K562 (cell line): ENCODE measurements at regions not wholly inside any gene's neighbourhood (a gene's known extent, or its start where the extent isn't known, plus 50 kb on each side); places are given as distances from the start of the nearest gene placed in this dataset.
A peak's percentile ranks its signal among the peaks of the same experiment; 100 is the strongest.

Experiments
- ATAC-seq: fragments of 200-7000 bp; cut with Tn5 transposase; 3 replicates; pipeline ENCODE4 v1.9.1; 2020; ENCODE audit warnings: moderate library complexity
- BruUV-seq: library from RNA; stranded (reverse); fragments of 400-500 nt; replicated peaks from 2 replicates; lab custom pipeline; 2021; lab: Mats Ljungman, UMichigan
- CTCF ChIA-PET: fragments of 300-600 bp; formaldehyde crosslinking; extraction: SDS; loops from one replicate; lab custom pipeline; 2021; ENCODE audit warnings: low intra/inter-chr PET ratio; lab: Yijun Ruan, JAX
- POLR2A ChIA-PET: fragments of 300-600, 350-650 bp; sonication (Branson Sonifier 250); formaldehyde crosslinking; extraction: SDS; loops from one replicate; lab custom pipeline; 2021; ENCODE audit warnings: antibody characterized with exemption, inconsistent platforms; lab: Yijun Ruan, JAX
- DNase-seq, 4 experiments: peaks; one replicate each; pipeline versions ENCODE4 v3.0.0 to v3.0.0-alpha.2; 2011 to 2018; ENCODE audit warnings: low spot score in 3 of 4, mixed read lengths in 3 of 4; ENCODE audit errors: extremely low read depth in 1 of 4
- FAIRE-seq: peaks from 2 replicates; lab custom pipeline; 2011; peaks lifted over from hg19 to GRCh38; lab: Jason Lieb, UNC
- H2AFZ ChIP-seq: 2 replicates; pipeline ENCODE4 v1.6.0; 2011; ENCODE audit warnings: low read depth, low read length, control low read depth, inconsistent platforms
- H3K27ac ChIP-seq: fragments of 200-600 bp; 3 replicates; pipeline ENCODE4 v1.8.0; 2011; ENCODE audit warnings: low read depth, mild to moderate bottlenecking, control low read depth, inconsistent platforms, low read length, moderate library complexity, mixed read lengths; ENCODE audit errors: extremely low read depth
- H3K27me3 ChIP-seq, 2 experiments: fragments of 300-600 bp in 1 of 2; 2 replicates in 1 of 2; 3 replicates in 1 of 2; pipeline versions ENCODE4 v1.6.0 to v1.8.0; 2011; ENCODE audit warnings: inconsistent platforms in 2 of 2, low read length in 2 of 2, mild to moderate bottlenecking in 1 of 2, mixed read lengths in 1 of 2, moderate library complexity in 1 of 2; ENCODE audit not compliant: control insufficient read depth in 2 of 2, insufficient read depth in 2 of 2
- H3K36me3 ChIP-seq: fragments of 300-600 bp; 3 replicates; pipeline ENCODE4 v1.8.0; 2011; ENCODE audit warnings: mild to moderate bottlenecking, low read length, inconsistent platforms; ENCODE audit not compliant: control insufficient read depth, insufficient read depth
- H3K4me1 ChIP-seq, 2 experiments: fragments of 200-600 bp in 1 of 2; replicated peaks in 1 of 2; 2 replicates in 1 of 2; 3 replicates in 1 of 2; pipeline versions ENCODE4 v1.5.1 to v1.8.0; 2011; ENCODE audit warnings: inconsistent platforms in 2 of 2, low read length in 2 of 2, mild to moderate bottlenecking in 1 of 2, mixed read lengths in 1 of 2, moderate library complexity in 1 of 2; ENCODE audit not compliant: control insufficient read depth in 2 of 2, insufficient read depth in 2 of 2
- H3K4me2 ChIP-seq: 2 replicates; pipeline ENCODE4 v1.6.1; 2011; ENCODE audit warnings: low read length, control low read depth, inconsistent platforms, mixed read lengths; ENCODE audit not compliant: insufficient read depth
- H3K4me3 ChIP-seq: fragments of 200-600 bp; sonication (generic), shearing (Covaris generic); 2 replicates; pipeline ENCODE4 v1.5.1; 2016; ENCODE audit warnings: control low read depth, inconsistent platforms
- H3K79me2 ChIP-seq: fragments of 200-600 bp; 3 replicates; pipeline ENCODE4 v1.8.0; 2011; ENCODE audit warnings: low read length, inconsistent platforms; ENCODE audit not compliant: control insufficient read depth, insufficient read depth
- H3K9ac ChIP-seq, 2 experiments: 2 replicates each; pipeline versions ENCODE4 v1.6.0 to v1.6.1; 2011; ENCODE audit warnings: low read depth in 2 of 2, low read length in 2 of 2, control low read depth in 1 of 2, inconsistent platforms in 1 of 2, mild to moderate bottlenecking in 1 of 2, mixed read lengths in 1 of 2; ENCODE audit not compliant: insufficient read depth in 1 of 2
- H3K9me1 ChIP-seq: one replicate; pipeline ENCODE4 v1.6.0; 2011; ENCODE audit warnings: inconsistent platforms, mild to moderate bottlenecking, low read length, moderate library complexity; ENCODE audit not compliant: control insufficient read depth, insufficient read depth
- H3K9me3 ChIP-seq: replicated peaks from 2 replicates; pipeline ENCODE4 v1.5.1; 2011; ENCODE audit warnings: low read depth, low read length, inconsistent platforms; ENCODE audit not compliant: control insufficient read depth, insufficient read depth
- H4K20me1 ChIP-seq: replicated peaks from 2 replicates; pipeline ENCODE4 v1.6.1; 2011; ENCODE audit warnings: low read length, inconsistent platforms, mixed read lengths; ENCODE audit not compliant: control insufficient read depth, insufficient read depth
- CEBPG ChIP-seq, 3 experiments: fragments of 200-800 bp in 1 of 3; sonication (Bioruptor generic) in 1 of 3; sonication (generic) in 1 of 3; formaldehyde crosslinking in 1 of 3; IDR thresholded peaks in 2 of 3; conservative IDR thresholded peaks in 1 of 3; 2 replicates each; pipeline versions ENCODE4 v1.6.1 to v1.8.0; 2016 to 2022; ENCODE audit warnings: missing compliant biosample characterization in 2 of 3, missing genetic modification characterization in 2 of 3, mild to moderate bottlenecking in 1 of 3, missing genetic modification reagents in 1 of 3
- CREB5 ChIP-seq: fragments of 250-450 bp; sonication (Bioruptor Pico); IDR thresholded peaks from 2 replicates; pipeline ENCODE4 v1.5.0; 2020; ENCODE audit warnings: mild to moderate bottlenecking
- IRF2 ChIP-seq: sonication (generic); formaldehyde crosslinking; IDR thresholded peaks from 2 replicates; pipeline ENCODE4 v1.8.1; 2022; ENCODE audit warnings: mild to moderate bottlenecking, missing genetic modification reagents
- MAFG ChIP-seq: fragments of 450-650 bp; conservative IDR thresholded peaks from 2 replicates; pipeline ENCODE4 v1.6.1; 2016; ENCODE audit warnings: missing genetic modification characterization, missing compliant biosample characterization
- NEUROD1 ChIP-seq: fragments of 150-350 bp; IDR thresholded peaks from 2 replicates; pipeline ENCODE4 v1.6.1; 2014; ENCODE audit warnings: borderline replicate concordance, low read length, low read depth; ENCODE audit not compliant: partially characterized antibody
- SRSF3 ChIP-seq: fragments of 200-400 bp; formaldehyde crosslinking; IDR thresholded peaks from 2 replicates; pipeline ENCODE4 v1.6.1; 2016; ENCODE audit warnings: mild to moderate bottlenecking, low read length, moderate library complexity; ENCODE audit not compliant: insufficient read depth
- ZNF316 ChIP-seq: fragments of 450-650 bp; IDR thresholded peaks from 2 replicates; pipeline ENCODE4 v1.6.1; 2016
- WGBS: fragments of 100-300 bp; shearing (Covaris generic); methylation state at CpG from one replicate; pipeline ENCODE4 v1.1.6; 2016; ENCODE audit warnings: low coverage, mixed read lengths; ENCODE audit not compliant: insufficient coverage; ENCODE audit errors: missing lambda C conversion rate; 5-methylcytosine and 5-hydroxymethylcytosine counted together
- in situ Hi-C: fragments of 300-500 bp; cut with MboI; formaldehyde crosslinking; loops from 4 replicates; pipeline ENCODE4 v1.15.0; 2018; ENCODE audit warnings: inconsistent platforms, mixed read lengths
- intact Hi-C: fragments of 100-400 bp; cut with micrococcal nuclease; formaldehyde crosslinking; loops from 2 replicates; pipeline ENCODE4 v1.14.2; 2022

GRCh38 chr5:31106278-31106677, 87.2 kb upstream of the CDH6 start:
- in situ Hi-C loops = no loop called here
- Histone ChIP-seq H3K4me3 (no peak overlapping the region), H3K27ac (no peak overlapping the region), H3K4me1 (no peaks in the 10 kb centered on the region), H3K27me3 (no peaks in the 10 kb centered on the region), H3K4me2 (no peak overlapping the region), H4K20me1 (no peaks in the 10 kb centered on the region), H3K9ac (no peak overlapping the region), H3K79me2 (no peaks in the 10 kb centered on the region), H3K36me3 (no peaks in the 10 kb centered on the region)
- ATAC-seq (no peak), FAIRE-seq (no peak), DNase-seq (no peak)
- intact Hi-C loops = no loop called here
- CTCF ChIA-PET = no interaction called here
- no peak for TF ChIP-seq CEBPG (CRISPR knock-in tag; IDR thresholded peaks at IDR 0.05)
- TF ChIP-seq CEBPG (tag; conservative IDR thresholded peaks at IDR 0.05 in 1 of 2, IDR thresholded peaks at IDR 0.05 in 1 of 2) = no peak
- TF ChIP-seq CREB5 = no peak
- no peak for TF ChIP-seq SRSF3
- TF ChIP-seq, all 486 proteins: peak for 0
- Histone ChIP-seq H3K9me1 (no peaks in the 10 kb centered on the region), H3K9me3 (no peaks in the 10 kb centered on the region), H2AFZ (no peak overlapping the region)
- WGBS = 2% methylated on average over 2 of the region's 2 CpGs
- no TSS peak for BruUV-seq
- POLR2A ChIA-PET = no interaction called here

DNA sequence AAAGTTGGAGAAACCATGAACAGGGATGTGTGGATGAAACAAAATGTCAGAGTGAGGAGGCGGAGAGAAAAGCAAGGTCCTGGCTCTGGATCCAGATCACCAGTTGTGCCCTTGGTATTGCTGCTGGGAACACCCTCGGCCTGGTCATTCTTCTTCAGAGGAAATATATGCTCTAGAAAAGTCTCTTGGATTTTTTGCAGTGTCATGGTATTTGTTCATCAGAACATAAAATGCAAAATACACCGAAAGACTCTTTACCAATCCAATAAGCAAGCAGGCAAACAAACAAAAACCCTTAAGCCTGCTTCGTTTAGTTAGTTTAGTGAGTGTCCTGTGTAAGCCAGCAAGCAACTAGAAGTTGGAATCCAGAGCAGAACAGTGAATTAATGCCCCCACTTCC, 88.7 kb upstream of the CDH6 start:
- Histone ChIP-seq H3K4me1 (no peaks in the 10 kb centered on the region), H3K27me3 (no peaks in the 10 kb centered on the region), H3K9me1 (no peaks in the 10 kb centered on the region), H3K4me2 (no peak overlapping the region), H2AFZ (no peak overlapping the region), H3K27ac (no peak overlapping the region), H4K20me1 (no peaks in the 10 kb centered on the region), H3K9me3 (no peaks in the 10 kb centered on the region), H3K9ac (no peak overlapping the region), H3K36me3 (no peaks in the 10 kb centered on the region), H3K79me2 (no peaks in the 10 kb centered on the region), H3K4me3 (no peak overlapping the region)
- ATAC-seq (no peak), DNase-seq (no peak), FAIRE-seq (no peak)
- no TSS peak for BruUV-seq
- POLR2A ChIA-PET = no interaction called here
- 1% methylated on average over 4 of the region's 4 CpGs for WGBS
- TF ChIP-seq NEUROD1 (no peak), ZNF316 (peak; percentile 29), MAFG (tag) (peak; percentile 34; the same call in 1 of the 2 replicates), IRF2 (no peak)
- in situ Hi-C loops = no loop called here
- intact Hi-C loops = no loop called here
- CTCF ChIA-PET = no interaction called here
